Thyroid gland (tissue), 4 donors: ENCODE measurements at regions not wholly inside any gene's neighbourhood (a gene's known extent, or its start where the extent isn't known, plus 50 kb on each side); places are given as distances from the start of the nearest gene placed in this dataset.

Experiments
- DNase-seq, 2 donors: peaks; one replicate each; pipeline ENCODE4 v3.0.0-alpha.2; 2019
- H3K27ac ChIP-seq, 3 donors: fragments of 200-600 bp; sonication (generic); 1 replicate in 2 of 3; 2 replicates in 1 of 3; pipeline ENCODE4 v1.5.1; 2016 to 2019; ENCODE audit warnings: mild to moderate bottlenecking in 1 of 3, moderate library complexity in 1 of 3
- H3K27me3 ChIP-seq: fragments of 200-600 bp; sonication (generic); one replicate; pipeline ENCODE4 v1.5.1; 2019
- H3K36me3 ChIP-seq, 2 donors: fragments of 200-600 bp; sonication (generic); one replicate each; pipeline ENCODE4 v1.5.1; 2016 to 2019
- H3K4me1 ChIP-seq, 2 donors: fragments of 200-600 bp; sonication (generic); one replicate each; pipeline ENCODE4 v1.5.1; 2017 to 2019
- H3K4me3 ChIP-seq, 3 donors: fragments of 200-600 bp; sonication (generic); replicated peaks in 1 of 3; 1 replicate in 2 of 3; 2 replicates in 1 of 3; pipeline ENCODE4 v1.5.1; 2016; ENCODE audit warnings: mild to moderate bottlenecking in 1 of 3
- H3K9me3 ChIP-seq: fragments of 200-600 bp; sonication (generic); one replicate; pipeline ENCODE4 v1.5.1; 2017
- CTCF ChIP-seq, 6 experiments: fragments of 200-600 bp in 3 of 6; fragments of 450-650 bp in 3 of 6; sonication (generic) in 3 of 6; IDR thresholded peaks; one replicate each; pipeline ENCODE4 v1.5.1; 2016 to 2019; ENCODE audit warnings: antibody characterized with exemption in 6 of 6, mild to moderate bottlenecking in 2 of 6, inconsistent platforms in 1 of 6, moderate library complexity in 1 of 6
- POLR2A ChIP-seq, 2 donors: fragments of 450-650 bp; IDR thresholded peaks; one replicate each; pipeline ENCODE4 v1.6.1; 2017; ENCODE audit warnings: antibody characterized with exemption in 2 of 2, mild to moderate bottlenecking in 2 of 2, moderate library complexity in 1 of 2
- WGBS, 2 donors: methylation state at CpG; one replicate each; pipeline ENCODE4 v1.1.5; 2017; 5-methylcytosine and 5-hydroxymethylcytosine counted together
- intact Hi-C: fragments of 100-400 bp; cut with DNase I; formaldehyde crosslinking; loops from one replicate; pipeline ENCODE4 v1.15.1; 2023

GRCh38 chr1:55912438-55912837, 666.9 kb downstream of the PLPP3 start:
- TF ChIP-seq CTCF (IDR thresholded peaks at IDR 0.05) (no peak), POLR2A (IDR thresholded peaks at IDR 0.05) (no peak)
- Histone ChIP-seq H3K4me3 (no peak overlapping the region), H3K27me3 (no peaks in the 10 kb centered on the region), H3K27ac (no peak overlapping the region), H3K36me3 (no peaks in the 10 kb centered on the region), H3K4me1 (peaks cover 9% of the 10 kb centered on the region in 2 donors), H3K9me3 (no peaks in the 10 kb centered on the region)
- WGBS, 2 donors, result 89 to 91% methylated on average over 3 to 6 of the region's 6 CpGs
- no peak for DNase-seq
- intact Hi-C loops, result no loop called here

GRCh38 chr1:55904541-55904940, 674.8 kb downstream of the PLPP3 start:
- TF ChIP-seq CTCF (IDR thresholded peaks at IDR 0.05) (no peak), POLR2A (IDR thresholded peaks at IDR 0.05) (no peak)
- H3K9me3 ChIP-seq, result no peaks in the 10 kb centered on the region
- no peaks in the 10 kb centered on the region for H3K27me3 ChIP-seq
- no peaks in the 10 kb centered on the region for H3K4me1 ChIP-seq
- intact Hi-C loops, result no loop called here
- H3K36me3 ChIP-seq, result no peaks in the 10 kb centered on the region
- H3K27ac ChIP-seq, result no peak overlapping the region
- no peak overlapping the region for H3K4me3 ChIP-seq
- DNase-seq, result no peak
- 95 to 98% methylated on average over 3 of the region's 3 CpGs for WGBS, 2 donors

- Histone ChIP-seq H3K4me3 (no peak overlapping the region), H3K4me1 (no peaks in the 10 kb centered on the region), H3K9me3 (no peaks in the 10 kb centered on the region), H3K36me3 (no peaks in the 10 kb centered on the region), H3K27me3 (no peaks in the 10 kb centered on the region), H3K27ac (no peak overlapping the region)
- intact Hi-C loops, result no loop called here
- no peak for TF ChIP-seq CTCF (IDR thresholded peaks at IDR 0.05)
- TF ChIP-seq POLR2A (IDR thresholded peaks at IDR 0.05), result no peak
- DNase-seq, result no peak
- 100% methylated on average over 1 of the region's 1 CpG for WGBS, 2 donors
These were observed 681.2 kb downstream of the PLPP3 start for GRCh38 chr1:55898181-55898580.

GRCh38 chr1:55896210-55896609, 681.0 kb upstream of the USP24 start:
- Histone ChIP-seq H3K4me3 (no peak overlapping the region), H3K4me1 (no peaks in the 10 kb centered on the region), H3K36me3 (no peaks in the 10 kb centered on the region), H3K27ac (no peak overlapping the region), H3K27me3 (no peaks in the 10 kb centered on the region), H3K9me3 (no peaks in the 10 kb centered on the region)
- intact Hi-C loops, result no loop called here
- no peak for DNase-seq
- no peak for TF ChIP-seq CTCF (IDR thresholded peaks at IDR 0.05)
- TF ChIP-seq POLR2A (IDR thresholded peaks at IDR 0.05), result no peak
- 94 to 97% methylated on average over 5 of the region's 5 CpGs for WGBS, 2 donors

- WGBS, 2 donors, result 79 to 82% methylated on average over 2 of the region's 2 CpGs
- H3K9me3 ChIP-seq, result no peaks in the 10 kb centered on the region
- no peaks in the 10 kb centered on the region for H3K36me3 ChIP-seq
- intact Hi-C loops, result no loop called here
- no peak overlapping the region for H3K27ac ChIP-seq
- no peaks in the 10 kb centered on the region for H3K4me1 ChIP-seq
- no peak for TF ChIP-seq CTCF (IDR thresholded peaks at IDR 0.05)
- TF ChIP-seq POLR2A (IDR thresholded peaks at IDR 0.05), result no peak
- no peaks in the 10 kb centered on the region for H3K27me3 ChIP-seq
- H3K4me3 ChIP-seq, result no peak overlapping the region
- no peak for DNase-seq
These were observed 679.4 kb upstream of the USP24 start for GRCh38 chr1:55894521-55894920.
